GM12875 (cell line): ENCODE measurements at regions not wholly inside any gene's neighbourhood (a gene's known extent, or its start where the extent isn't known, plus 50 kb on each side); places are given as distances from the start of the nearest gene placed in this dataset.

ENCODE experiments used
- H3K4me3 ChIP-seq: one replicate; pipeline ENCODE4 v1.5.1; 2011; ENCODE audit warnings: low read depth, low read length, control low read depth
- TF ChIP-seq, protein P1 (sequence below): IDR thresholded peaks from 2 replicates; pipeline ENCODE4 v1.5.1; 2011; ENCODE audit warnings: low read depth, mild to moderate bottlenecking, control low read depth, inconsistent platforms, low read length, moderate library complexity, borderline replicate concordance; ENCODE audit not compliant: insufficient read depth

DNA sequence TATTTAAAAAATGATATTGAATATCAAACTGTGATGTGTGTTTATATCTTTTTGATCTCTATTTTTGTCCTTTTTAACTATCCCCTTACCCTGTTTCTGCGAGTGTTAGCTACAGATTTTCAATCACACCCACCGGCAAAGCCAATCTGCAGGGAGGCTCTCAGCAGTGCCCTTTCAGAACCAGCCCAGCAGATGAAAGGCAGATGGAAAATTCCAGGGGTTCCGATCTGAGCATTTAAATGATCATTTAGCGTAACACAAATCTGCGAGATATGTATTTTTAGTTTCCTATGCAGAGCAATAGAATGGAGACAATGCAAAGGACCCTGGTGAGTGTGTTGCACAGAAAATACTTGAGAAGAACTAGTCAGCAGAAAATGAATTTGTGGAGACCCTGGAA lies 2170.5 kb upstream of the PIK3C3 start:
- no peak overlapping the region for H3K4me3 ChIP-seq
- TF ChIP-seq, protein P1, sequence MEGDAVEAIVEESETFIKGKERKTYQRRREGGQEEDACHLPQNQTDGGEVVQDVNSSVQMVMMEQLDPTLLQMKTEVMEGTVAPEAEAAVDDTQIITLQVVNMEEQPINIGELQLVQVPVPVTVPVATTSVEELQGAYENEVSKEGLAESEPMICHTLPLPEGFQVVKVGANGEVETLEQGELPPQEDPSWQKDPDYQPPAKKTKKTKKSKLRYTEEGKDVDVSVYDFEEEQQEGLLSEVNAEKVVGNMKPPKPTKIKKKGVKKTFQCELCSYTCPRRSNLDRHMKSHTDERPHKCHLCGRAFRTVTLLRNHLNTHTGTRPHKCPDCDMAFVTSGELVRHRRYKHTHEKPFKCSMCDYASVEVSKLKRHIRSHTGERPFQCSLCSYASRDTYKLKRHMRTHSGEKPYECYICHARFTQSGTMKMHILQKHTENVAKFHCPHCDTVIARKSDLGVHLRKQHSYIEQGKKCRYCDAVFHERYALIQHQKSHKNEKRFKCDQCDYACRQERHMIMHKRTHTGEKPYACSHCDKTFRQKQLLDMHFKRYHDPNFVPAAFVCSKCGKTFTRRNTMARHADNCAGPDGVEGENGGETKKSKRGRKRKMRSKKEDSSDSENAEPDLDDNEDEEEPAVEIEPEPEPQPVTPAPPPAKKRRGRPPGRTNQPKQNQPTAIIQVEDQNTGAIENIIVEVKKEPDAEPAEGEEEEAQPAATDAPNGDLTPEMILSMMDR = no peak

DNA sequence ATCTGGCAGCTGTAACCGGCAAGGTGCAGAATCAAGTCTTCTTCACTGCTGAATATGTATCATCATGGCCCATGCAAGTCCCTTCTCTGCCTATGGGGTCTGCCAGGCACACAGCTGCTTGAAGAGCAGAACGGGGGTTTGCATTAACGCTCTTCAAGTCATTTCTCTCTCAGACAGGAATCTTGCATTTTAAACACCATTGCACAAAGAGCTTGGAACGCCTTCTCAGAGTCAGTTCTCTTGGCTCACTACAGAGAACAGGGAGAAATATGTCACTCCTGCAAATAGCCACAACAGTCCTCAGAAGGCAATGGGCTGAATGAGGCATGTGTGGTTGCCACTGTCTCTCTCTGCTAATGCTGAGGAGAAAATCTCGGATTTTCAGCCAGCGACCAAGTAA lies 2173.5 kb upstream of the PIK3C3 start:
- TF ChIP-seq, protein P1 = no peak

DNA sequence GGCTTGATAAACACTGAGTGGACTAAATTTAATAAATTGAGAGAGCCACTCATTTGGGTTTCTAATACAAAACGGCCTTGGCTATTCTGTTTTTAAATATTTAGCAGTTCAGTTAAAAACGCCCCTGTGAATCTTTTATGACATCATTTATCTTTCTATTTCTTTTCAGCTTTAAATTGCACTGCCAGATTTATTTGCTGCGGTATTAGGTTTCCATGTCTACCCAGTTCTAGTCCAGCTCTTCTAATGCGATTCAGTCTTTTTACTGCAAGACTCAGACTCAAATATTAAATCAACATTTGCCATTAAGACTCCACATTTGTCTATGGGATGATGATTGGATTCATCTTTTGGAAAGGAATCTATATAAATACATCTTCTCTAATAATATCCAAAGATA lies 2174.3 kb upstream of the PIK3C3 start:
- TF ChIP-seq, protein P1 = no peak
- H3K4me3 ChIP-seq = no peak overlapping the region

More for the DNA sequence above, 2173.5 kb upstream of the PIK3C3 start:
- no peak overlapping the region for H3K4me3 ChIP-seq

DNA sequence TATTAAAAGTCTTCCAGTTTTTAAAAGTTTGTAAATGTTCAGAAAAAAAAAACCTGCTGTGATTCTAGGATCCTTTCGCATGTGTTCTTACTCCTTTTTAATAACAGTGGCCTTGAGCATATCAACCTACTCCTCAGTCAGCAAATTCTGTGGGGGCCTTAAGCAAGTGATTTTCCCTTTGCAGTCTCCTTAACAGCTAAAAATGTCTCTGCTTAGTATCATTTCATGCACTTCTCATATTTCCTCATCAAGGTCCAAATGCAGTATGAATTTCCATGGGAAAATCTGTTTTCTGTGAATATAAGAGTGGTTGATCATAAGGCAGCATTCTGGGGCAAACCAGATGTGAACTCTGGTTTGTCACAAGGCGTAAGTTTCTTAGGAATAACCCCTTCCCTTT lies 2175.1 kb upstream of the PIK3C3 start:
- H3K4me3 ChIP-seq = no peak overlapping the region

DNA sequence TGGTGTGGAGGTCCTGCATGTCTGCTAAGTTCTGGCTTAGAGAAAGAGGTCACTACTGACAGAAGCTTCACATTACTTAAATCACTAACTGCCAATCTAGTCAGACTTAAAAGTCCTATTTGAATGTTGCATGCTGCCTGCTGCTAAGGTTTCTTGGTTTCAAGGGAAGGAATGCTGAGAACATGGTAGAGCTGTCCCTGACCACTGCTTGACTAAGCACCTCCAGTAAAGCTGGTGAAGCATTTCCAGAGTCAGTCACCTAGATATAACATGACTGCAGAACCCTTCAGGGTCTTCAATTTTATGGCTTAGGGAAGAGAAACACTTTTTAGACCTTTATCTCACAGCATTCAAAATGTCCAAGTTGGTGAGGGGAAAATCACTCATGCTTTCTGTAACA lies 2178.3 kb upstream of the PIK3C3 start:
- no peak overlapping the region for H3K4me3 ChIP-seq
- TF ChIP-seq, protein P1 = no peak

More for the DNA sequence above, 2175.1 kb upstream of the PIK3C3 start:
- TF ChIP-seq, protein P1 = no peak

DNA sequence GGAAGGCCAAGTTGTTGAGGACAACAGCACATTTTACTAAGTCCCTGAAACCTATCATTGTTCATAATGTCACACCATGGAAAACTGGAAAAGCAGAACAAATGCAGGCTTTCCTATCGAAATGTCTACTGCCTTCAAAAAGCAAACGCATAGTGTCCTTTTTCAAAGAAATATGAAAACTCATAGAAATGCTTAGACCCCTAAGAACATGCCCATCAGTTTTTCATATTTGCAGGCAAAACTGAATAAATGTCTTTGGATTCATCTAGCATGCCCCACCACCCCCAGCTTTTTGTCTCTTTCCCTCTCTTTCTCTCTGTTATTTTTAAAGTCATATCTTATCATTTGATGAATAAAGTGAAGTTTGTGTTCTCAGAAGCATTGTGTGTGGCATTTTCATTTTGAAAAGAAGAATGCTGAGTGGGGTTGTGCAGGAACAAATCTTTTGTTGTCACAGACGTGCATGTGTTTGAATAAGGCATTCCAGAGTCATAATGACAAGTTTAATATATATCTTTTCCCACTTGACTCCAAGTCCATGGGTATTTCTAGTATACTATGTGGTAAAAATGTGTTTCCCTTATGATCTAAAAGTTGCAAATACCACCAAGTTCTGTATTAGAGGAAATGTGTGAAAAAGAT lies 2180.0 kb upstream of the PIK3C3 start:
- no peak overlapping the region for H3K4me3 ChIP-seq
- TF ChIP-seq, protein P1 = no peak

DNA sequence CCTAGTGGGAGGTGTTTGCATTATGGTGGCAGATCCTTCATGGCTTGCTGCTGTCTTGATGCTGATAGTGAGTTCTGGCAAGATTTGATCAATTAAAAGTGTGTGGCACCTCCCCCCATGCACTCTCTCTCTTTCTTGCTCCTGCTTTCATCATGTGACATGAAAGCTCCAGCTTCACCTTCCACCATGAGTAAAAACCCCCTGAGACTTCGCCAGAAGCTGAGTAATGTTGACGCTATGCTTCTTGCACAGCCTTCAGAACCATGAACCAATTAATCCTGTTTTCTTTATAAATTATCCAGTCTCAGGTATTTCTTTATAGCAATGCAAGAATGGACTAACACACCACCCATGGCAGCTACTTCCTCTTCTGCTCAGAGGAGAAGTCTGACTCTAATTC lies 2181.4 kb upstream of the PIK3C3 start:
- TF ChIP-seq, protein P1 = no peak
- H3K4me3 ChIP-seq = no peak overlapping the region
